ENCODE measurements at regions not wholly inside any gene's neighbourhood (a gene's known extent, or its start where the extent isn't known, plus 50 kb on each side); places are given as distances from the start of the nearest gene placed in this dataset.

GRCh38 chr4:147332091-147332490, 148.8 kb upstream of the EDNRA start:
- TF ChIP-seq POLR2A (IDR thresholded peaks at IDR 0.05; ENCODE audit: low read length) (no peak), GATA1 (IDR thresholded peaks at IDR 0.05; ENCODE audit: low read depth, low read length) (no peak)

Measured in erythroblast (primary cell).